GM12892 (cell line): ENCODE measurements at regions not wholly inside any gene's neighbourhood (a gene's known extent, or its start where the extent isn't known, plus 50 kb on each side); places are given as distances from the start of the nearest gene placed in this dataset.

Experiments used
- POLR2A ChIP-seq: IDR thresholded peaks from 2 replicates; pipeline ENCODE4 v1.6.1; 2011; ENCODE audit warnings: low read depth, low read length, control low read depth
- POLR2AphosphoS5 ChIP-seq: IDR thresholded peaks from 2 replicates; pipeline ENCODE4 v1.6.1; 2011; ENCODE audit warnings: low read depth, low read length, control low read depth
- TAF1 ChIP-seq: IDR thresholded peaks from 2 replicates; pipeline ENCODE4 v1.6.1; 2011; ENCODE audit warnings: low read depth, mild to moderate bottlenecking, control low read depth, low read length, borderline replicate concordance

DNA sequence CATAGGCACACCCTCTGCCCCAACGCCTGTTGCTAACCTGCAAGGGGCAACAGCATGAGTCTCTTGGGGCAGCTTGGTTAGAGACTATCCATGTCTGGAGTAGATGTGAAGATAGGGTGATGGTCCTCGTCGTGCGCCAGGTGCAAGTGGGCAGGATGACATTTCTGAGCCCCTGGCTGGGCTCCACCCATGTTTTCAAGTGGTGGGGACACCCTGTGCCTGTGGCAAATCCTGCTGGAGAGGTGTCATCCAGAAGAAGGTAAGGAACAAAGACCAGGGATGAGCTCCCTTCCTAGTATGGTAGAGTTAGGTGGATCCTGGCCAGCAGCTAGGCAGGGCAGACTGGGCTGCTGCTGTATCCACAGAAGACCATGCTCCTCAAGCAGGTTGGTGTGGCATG is 152.6 kb downstream of the ABHD5 start:
- TF ChIP-seq POLR2AphosphoS5 (no peak), POLR2A (no peak), TAF1 (no peak)
